GM12878 (cell line): ENCODE measurements at regions not wholly inside any gene's neighbourhood (a gene's known extent, or its start where the extent isn't known, plus 50 kb on each side); places are given as distances from the start of the nearest gene placed in this dataset.

Experiments
- MLLT1 ChIP-seq: fragments of 450-650 bp; IDR thresholded peaks from 2 replicates; pipeline ENCODE4 v1.6.1; 2016; ENCODE audit warnings: mild to moderate bottlenecking
- SRF ChIP-seq, 2 experiments: IDR thresholded peaks; 2 replicates each; pipeline ENCODE4 v1.6.1; 2011; ENCODE audit warnings: low read depth in 2 of 2, low read length in 2 of 2, mild to moderate bottlenecking in 1 of 2, moderate library complexity in 1 of 2
- TF ChIP-seq, protein P1 (sequence below): IDR thresholded peaks from 2 replicates; pipeline ENCODE4 v1.6.1; 2012; ENCODE audit warnings: mild to moderate bottlenecking, low read depth, low read length
- TF ChIP-seq, protein P2 (sequence below): fragments of 450-650 bp; IDR thresholded peaks from 2 replicates; pipeline ENCODE4 v1.6.1; 2018; ENCODE audit warnings: borderline replicate concordance, mild to moderate bottlenecking; ENCODE audit not compliant: partially characterized antibody

- TF ChIP-seq, protein P1, sequence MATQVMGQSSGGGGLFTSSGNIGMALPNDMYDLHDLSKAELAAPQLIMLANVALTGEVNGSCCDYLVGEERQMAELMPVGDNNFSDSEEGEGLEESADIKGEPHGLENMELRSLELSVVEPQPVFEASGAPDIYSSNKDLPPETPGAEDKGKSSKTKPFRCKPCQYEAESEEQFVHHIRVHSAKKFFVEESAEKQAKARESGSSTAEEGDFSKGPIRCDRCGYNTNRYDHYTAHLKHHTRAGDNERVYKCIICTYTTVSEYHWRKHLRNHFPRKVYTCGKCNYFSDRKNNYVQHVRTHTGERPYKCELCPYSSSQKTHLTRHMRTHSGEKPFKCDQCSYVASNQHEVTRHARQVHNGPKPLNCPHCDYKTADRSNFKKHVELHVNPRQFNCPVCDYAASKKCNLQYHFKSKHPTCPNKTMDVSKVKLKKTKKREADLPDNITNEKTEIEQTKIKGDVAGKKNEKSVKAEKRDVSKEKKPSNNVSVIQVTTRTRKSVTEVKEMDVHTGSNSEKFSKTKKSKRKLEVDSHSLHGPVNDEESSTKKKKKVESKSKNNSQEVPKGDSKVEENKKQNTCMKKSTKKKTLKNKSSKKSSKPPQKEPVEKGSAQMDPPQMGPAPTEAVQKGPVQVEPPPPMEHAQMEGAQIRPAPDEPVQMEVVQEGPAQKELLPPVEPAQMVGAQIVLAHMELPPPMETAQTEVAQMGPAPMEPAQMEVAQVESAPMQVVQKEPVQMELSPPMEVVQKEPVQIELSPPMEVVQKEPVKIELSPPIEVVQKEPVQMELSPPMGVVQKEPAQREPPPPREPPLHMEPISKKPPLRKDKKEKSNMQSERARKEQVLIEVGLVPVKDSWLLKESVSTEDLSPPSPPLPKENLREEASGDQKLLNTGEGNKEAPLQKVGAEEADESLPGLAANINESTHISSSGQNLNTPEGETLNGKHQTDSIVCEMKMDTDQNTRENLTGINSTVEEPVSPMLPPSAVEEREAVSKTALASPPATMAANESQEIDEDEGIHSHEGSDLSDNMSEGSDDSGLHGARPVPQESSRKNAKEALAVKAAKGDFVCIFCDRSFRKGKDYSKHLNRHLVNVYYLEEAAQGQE = no peak
- TF ChIP-seq SRF (IDR thresholded peaks at IDR 0.05; ENCODE audit: low read depth in 2 of 2, low read length in 2 of 2) (no peak), MLLT1 (no peak)
- TF ChIP-seq, protein P2, sequence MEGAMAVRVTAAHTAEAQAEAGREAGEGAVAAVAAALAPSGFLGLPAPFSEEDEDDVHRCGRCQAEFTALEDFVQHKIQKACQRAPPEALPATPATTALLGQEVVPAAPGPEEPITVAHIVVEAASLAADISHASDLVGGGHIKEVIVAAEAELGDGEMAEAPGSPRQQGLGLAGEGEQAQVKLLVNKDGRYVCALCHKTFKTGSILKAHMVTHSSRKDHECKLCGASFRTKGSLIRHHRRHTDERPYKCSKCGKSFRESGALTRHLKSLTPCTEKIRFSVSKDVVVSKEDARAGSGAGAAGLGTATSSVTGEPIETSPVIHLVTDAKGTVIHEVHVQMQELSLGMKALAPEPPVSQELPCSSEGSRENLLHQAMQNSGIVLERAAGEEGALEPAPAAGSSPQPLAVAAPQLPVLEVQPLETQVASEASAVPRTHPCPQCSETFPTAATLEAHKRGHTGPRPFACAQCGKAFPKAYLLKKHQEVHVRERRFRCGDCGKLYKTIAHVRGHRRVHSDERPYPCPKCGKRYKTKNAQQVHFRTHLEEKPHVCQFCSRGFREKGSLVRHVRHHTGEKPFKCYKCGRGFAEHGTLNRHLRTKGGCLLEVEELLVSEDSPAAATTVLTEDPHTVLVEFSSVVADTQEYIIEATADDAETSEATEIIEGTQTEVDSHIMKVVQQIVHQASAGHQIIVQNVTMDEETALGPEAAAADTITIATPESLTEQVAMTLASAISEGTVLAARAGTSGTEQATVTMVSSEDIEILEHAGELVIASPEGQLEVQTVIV = no peak
- TF ChIP-seq, all 136 proteins: peak for 0
These were observed 83.2 kb upstream of the ITGA6 start (continued) for GRCh38 chr2:172344159-172344558.
